Naive B cell (primary cell): ENCODE measurements at regions not wholly inside any gene's neighbourhood (a gene's known extent, or its start where the extent isn't known, plus 50 kb on each side); places are given as distances from the start of the nearest gene placed in this dataset.
"Not testable (repeated sequence)": the region's sequence is repeated elsewhere in the genome, so short reads cannot be mapped to it uniquely, and the experiment has no call there.

ENCODE experiments used
- ATAC-seq, 2 donors: fragments of 150-1000 bp; cut with Tn5 transposase; 2 replicates each; pipeline ENCODE4 v1.10.0; 2021; ENCODE audit warnings: low read depth in 2 of 2, mild to moderate bottlenecking in 2 of 2, moderate library complexity in 2 of 2
- DNase-seq: peaks from one replicate; pipeline ENCODE4 v3.0.0; 2022
- H3K27ac Mint-ChIP-seq, 6 donors: one replicate each; pipeline ENCODE4 v1.8.0; 2020 to 2022; ENCODE audit warnings: mild to moderate bottlenecking in 6 of 6, mixed read lengths in 6 of 6, moderate library complexity in 5 of 6, inconsistent platforms in 2 of 6
- H3K27me3 Mint-ChIP-seq, 3 donors: one replicate each; pipeline ENCODE4 v1.8.0; 2021 to 2022; ENCODE audit warnings: mixed read lengths in 3 of 3, mild to moderate bottlenecking in 1 of 3
- H3K36me3 Mint-ChIP-seq, 2 donors: one replicate each; pipeline ENCODE4 v1.8.0; 2020 to 2022; ENCODE audit warnings: mixed read lengths in 2 of 2, inconsistent platforms in 1 of 2, mild to moderate bottlenecking in 1 of 2
- H3K4me1 Mint-ChIP-seq, 3 donors: one replicate each; pipeline ENCODE4 v1.8.0; 2020 to 2022; ENCODE audit warnings: mixed read lengths in 3 of 3, inconsistent platforms in 1 of 3, mild to moderate bottlenecking in 1 of 3, moderate library complexity in 1 of 3
- H3K4me3 Mint-ChIP-seq, 8 donors: one replicate each; pipeline ENCODE4 v1.8.0; 2020 to 2022; ENCODE audit warnings: mild to moderate bottlenecking in 8 of 8, mixed read lengths in 8 of 8, moderate library complexity in 8 of 8, inconsistent platforms in 2 of 8
- H3K9me3 Mint-ChIP-seq, 7 donors: one replicate each; pipeline ENCODE4 v1.8.0; 2020 to 2022; ENCODE audit warnings: mixed read lengths in 7 of 7, mild to moderate bottlenecking in 5 of 7, inconsistent platforms in 2 of 7, moderate library complexity in 1 of 7

- H3K27ac Mint-ChIP-seq, H3K4me1 Mint-ChIP-seq, H3K9me3 Mint-ChIP-seq, H3K4me3 Mint-ChIP-seq, H3K36me3 Mint-ChIP-seq, ATAC-seq, DNase-seq: not testable (repeated sequence)
- peaks cover 27 to 59% (median 49%) of the 10 kb centered on the region in 3 donors for H3K27me3 Mint-ChIP-seq
Observed at GRCh38 chr13:25004489-25004888, 91.4 kb upstream of the PABPC3 start.

GRCh38 chr13:25005050-25005497 lies 90.9 kb upstream of the PABPC3 start:
- H3K4me1 Mint-ChIP-seq, H3K9me3 Mint-ChIP-seq, H3K36me3 Mint-ChIP-seq: not testable (repeated sequence)
- Mint-ChIP-seq H3K27ac (peak overlapping the region in 1 of 6 donors; percentile 48), H3K27me3 (peaks cover 26 to 57% (median 44%) of the 10 kb centered on the region in 3 donors), H3K4me3 (peak overlapping the region in 6 of 8 donors; percentile 10 to 68 (median 44))
- peak; percentile 72 to 75 for ATAC-seq
- DNase-seq: peak; percentile 29

GRCh38 chr13:25007389-25007788 lies 88.5 kb upstream of the PABPC3 start:
- H3K36me3 Mint-ChIP-seq, ATAC-seq, H3K9me3 Mint-ChIP-seq, H3K4me1 Mint-ChIP-seq, DNase-seq, H3K27ac Mint-ChIP-seq, H3K4me3 Mint-ChIP-seq: not testable (repeated sequence)
- peaks cover 16 to 54% (median 33%) of the 10 kb centered on the region in 3 donors for H3K27me3 Mint-ChIP-seq

- not testable (repeated sequence) for H3K4me3 Mint-ChIP-seq, DNase-seq, H3K36me3 Mint-ChIP-seq, H3K9me3 Mint-ChIP-seq, H3K27ac Mint-ChIP-seq, ATAC-seq
- Mint-ChIP-seq H3K27me3 (peaks cover 14 to 43% (median 16%) of the 10 kb centered on the region in 3 donors), H3K4me1 (peaks cover 5 to 11% (median 9%) of the 10 kb centered on the region in 3 donors)
Observed at GRCh38 chr13:25014398-25014973, 81.5 kb upstream of the PABPC3 start.

- peak overlapping the region in 7 of 8 donors; percentile 77 to 96 (median 88) for H3K4me3 Mint-ChIP-seq
- H3K27ac Mint-ChIP-seq, H3K9me3 Mint-ChIP-seq, DNase-seq, H3K36me3 Mint-ChIP-seq, ATAC-seq: not testable (repeated sequence)
- peaks cover 16 to 32% (median 20%) of the 10 kb centered on the region in 3 donors for H3K27me3 Mint-ChIP-seq
- peaks cover 5 to 11% (median 9%) of the 10 kb centered on the region in 3 donors for H3K4me1 Mint-ChIP-seq
Observed at GRCh38 chr13:25017176-25017575, 78.8 kb upstream of the PABPC3 start.

- peak overlapping the region; percentile 65 to 96 (median 84) for H3K4me3 Mint-ChIP-seq
- H3K36me3 Mint-ChIP-seq, H3K9me3 Mint-ChIP-seq: not testable (repeated sequence)
- peaks cover 5 to 11% (median 9%) of the 10 kb centered on the region in 3 donors for H3K4me1 Mint-ChIP-seq
- H3K27ac Mint-ChIP-seq: peak overlapping the region in 4 of 6 donors; percentile 21 to 91 (median 68)
- DNase-seq (peak; percentile 18), ATAC-seq (peak; percentile 96 to 98)
- H3K27me3 Mint-ChIP-seq: peaks cover 16 to 28% (median 20%) of the 10 kb centered on the region in 3 donors
Observed at GRCh38 chr13:25017808-25018728, 77.9 kb upstream of the PABPC3 start.

GRCh38 chr13:25018729-25019115 lies 77.2 kb upstream of the PABPC3 start:
- peaks cover 16 to 29% (median 20%) of the 10 kb centered on the region in 3 donors for H3K27me3 Mint-ChIP-seq
- H3K36me3 Mint-ChIP-seq: no peaks in the 10 kb centered on the region
- H3K27ac Mint-ChIP-seq: peak overlapping the region in 1 of 6 donors; percentile 60
- ATAC-seq: no peak
- no peaks in the 10 kb centered on the region for H3K9me3 Mint-ChIP-seq
- DNase-seq: no peak
- peak overlapping the region in 6 of 8 donors; percentile 21 to 90 (median 68) for H3K4me3 Mint-ChIP-seq
- H3K4me1 Mint-ChIP-seq: peaks cover 5 to 11% (median 9%) of the 10 kb centered on the region in 3 donors

GRCh38 chr13:25019741-25020140 lies 76.2 kb upstream of the PABPC3 start:
- DNase-seq, H3K36me3 Mint-ChIP-seq, ATAC-seq, H3K9me3 Mint-ChIP-seq: not testable (repeated sequence)
- Mint-ChIP-seq H3K4me1 (peaks cover 5 to 11% (median 9%) of the 10 kb centered on the region in 3 donors), H3K27ac (peak overlapping the region in 1 of 6 donors; percentile 30), H3K27me3 (peaks cover 25 to 39% (median 28%) of the 10 kb centered on the region in 3 donors), H3K4me3 (peak overlapping the region in 3 of 8 donors; percentile 53 to 77 (median 59))

GRCh38 chr13:25024175-25024574 lies 71.8 kb upstream of the PABPC3 start:
- no peak for ATAC-seq
- H3K4me3 Mint-ChIP-seq: no peak overlapping the region
- H3K36me3 Mint-ChIP-seq: no peaks in the 10 kb centered on the region
- no peak for DNase-seq
- H3K9me3 Mint-ChIP-seq: no peaks in the 10 kb centered on the region
- H3K27ac Mint-ChIP-seq: no peak overlapping the region
- H3K4me1 Mint-ChIP-seq: no peaks in the 10 kb centered on the region
- peaks cover 32 to 40% (median 32%) of the 10 kb centered on the region in 3 donors for H3K27me3 Mint-ChIP-seq

GRCh38 chr13:25032160-25032559 lies 63.8 kb upstream of the PABPC3 start:
- H3K4me3 Mint-ChIP-seq: no peak overlapping the region
- H3K36me3 Mint-ChIP-seq: no peaks in the 10 kb centered on the region
- H3K27ac Mint-ChIP-seq: no peak overlapping the region
- H3K9me3 Mint-ChIP-seq: no peaks in the 10 kb centered on the region
- DNase-seq (no peak), ATAC-seq (no peak)
- H3K27me3 Mint-ChIP-seq: peaks cover 42 to 44% (median 42%) of the 10 kb centered on the region in 3 donors
- H3K4me1 Mint-ChIP-seq: peaks cover 4 to 8% (median 7%) of the 10 kb centered on the region in 3 donors

GRCh38 chr13:25034173-25034572 lies 61.8 kb upstream of the PABPC3 start:
- H3K27me3 Mint-ChIP-seq: peaks cover 43 to 58% (median 57%) of the 10 kb centered on the region in 3 donors
- H3K27ac Mint-ChIP-seq: no peak overlapping the region
- H3K9me3 Mint-ChIP-seq: no peaks in the 10 kb centered on the region
- peaks cover 4 to 9% (median 7%) of the 10 kb centered on the region in 3 donors for H3K4me1 Mint-ChIP-seq
- no peak overlapping the region for H3K4me3 Mint-ChIP-seq
- DNase-seq (no peak), ATAC-seq (no peak)
- H3K36me3 Mint-ChIP-seq: no peaks in the 10 kb centered on the region

- no peak overlapping the region for H3K4me3 Mint-ChIP-seq
- peak overlapping the region in 1 of 6 donors; percentile 61 for H3K27ac Mint-ChIP-seq
- H3K27me3 Mint-ChIP-seq: peaks cover 50 to 72% (median 69%) of the 10 kb centered on the region in 3 donors
- ATAC-seq: peak; percentile 76 to 89
- no peaks in the 10 kb centered on the region for H3K9me3 Mint-ChIP-seq
- peak; percentile 39 for DNase-seq
- peaks cover 4 to 9% (median 7%) of the 10 kb centered on the region in 3 donors for H3K4me1 Mint-ChIP-seq
- no peaks in the 10 kb centered on the region for H3K36me3 Mint-ChIP-seq
Observed at GRCh38 chr13:25037057-25037813, 58.7 kb upstream of the PABPC3 start.
